GM10266 (cell line): ENCODE measurements at regions not wholly inside any gene's neighbourhood (a gene's known extent, or its start where the extent isn't known, plus 50 kb on each side); places are given as distances from the start of the nearest gene placed in this dataset.

Source experiments
- DNase-seq: peaks from one replicate; pipeline ENCODE4 v3.0.0; 2012; ENCODE audit errors: extremely low spot score
- CTCF ChIP-seq: IDR thresholded peaks from 2 replicates; pipeline ENCODE4 v1.5.1; 2012; ENCODE audit warnings: mild to moderate bottlenecking, low read depth; ENCODE audit not compliant: control insufficient read depth, insufficient read depth; ENCODE audit errors: missing control alignments

GRCh38 chr1:82634266-82634665, 833.5 kb downstream of the ADGRL2 start:
- DNase-seq, result no peak
- TF ChIP-seq CTCF, result no peak

DNA sequence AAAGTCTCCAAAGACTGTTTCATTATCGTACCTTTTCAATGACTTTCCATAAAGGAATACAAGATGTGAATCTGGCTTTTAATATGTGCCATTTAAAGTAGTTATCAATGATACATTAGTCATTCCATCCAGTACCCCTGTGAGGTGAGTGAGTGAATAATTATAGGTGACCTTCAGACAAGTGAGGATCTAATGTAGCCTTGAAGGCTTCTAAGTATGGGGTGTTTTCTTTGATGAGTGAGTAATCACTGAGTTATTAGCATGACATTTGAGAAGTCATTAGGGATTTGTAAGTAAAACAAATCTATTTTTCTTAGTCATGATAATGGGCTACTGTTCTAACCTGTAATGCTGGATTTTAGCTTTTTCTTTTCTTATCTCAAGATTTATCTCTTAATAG, 831.4 kb downstream of the ADGRL2 start:
- TF ChIP-seq CTCF, result no peak
- DNase-seq, result no peak

DNA sequence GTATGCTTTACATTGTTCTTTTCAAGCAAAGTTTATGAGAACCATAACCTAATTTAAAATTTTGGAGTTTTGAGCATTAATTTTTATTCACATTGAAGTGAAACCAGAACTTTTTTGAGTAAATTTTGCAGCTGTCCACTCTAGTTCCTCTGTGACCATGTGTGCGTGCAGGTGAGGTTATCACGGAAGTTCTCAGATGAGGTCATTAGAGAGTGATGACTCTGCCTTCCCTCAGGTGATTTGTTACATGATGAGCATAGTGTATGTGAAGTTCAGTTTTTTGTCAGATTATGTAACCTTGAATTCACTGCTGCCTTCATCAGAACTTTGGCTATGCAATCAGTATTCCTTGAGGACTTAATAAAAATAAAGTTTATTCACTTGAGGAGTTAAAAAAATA, 828.2 kb downstream of the ADGRL2 start:
- no peak for DNase-seq
- no peak for TF ChIP-seq CTCF

GRCh38 chr1:82625537-82625936, 824.8 kb downstream of the ADGRL2 start:
- TF ChIP-seq CTCF, result no peak
- DNase-seq, result no peak

DNA sequence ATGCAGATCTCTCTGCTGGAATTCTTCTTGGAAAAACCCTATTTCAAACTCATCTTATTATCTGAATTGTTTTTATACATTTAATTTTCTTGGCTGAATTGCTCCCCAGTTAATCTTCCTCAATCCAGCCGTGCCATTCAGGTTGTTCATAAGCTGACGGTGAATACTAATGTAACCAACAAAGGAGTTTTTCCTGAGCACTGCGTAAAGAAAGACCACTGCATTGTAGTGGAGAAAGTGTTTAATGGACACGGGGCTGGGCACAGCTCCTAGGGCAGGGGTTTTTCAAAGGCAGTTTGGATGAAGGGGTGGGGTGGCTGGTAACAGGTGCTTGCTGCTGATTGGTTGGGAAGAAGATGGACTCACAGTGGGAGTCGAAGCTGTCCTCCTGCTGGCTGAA, 820.3 kb downstream of the ADGRL2 start:
- TF ChIP-seq CTCF, result no peak
- no peak for DNase-seq

DNA sequence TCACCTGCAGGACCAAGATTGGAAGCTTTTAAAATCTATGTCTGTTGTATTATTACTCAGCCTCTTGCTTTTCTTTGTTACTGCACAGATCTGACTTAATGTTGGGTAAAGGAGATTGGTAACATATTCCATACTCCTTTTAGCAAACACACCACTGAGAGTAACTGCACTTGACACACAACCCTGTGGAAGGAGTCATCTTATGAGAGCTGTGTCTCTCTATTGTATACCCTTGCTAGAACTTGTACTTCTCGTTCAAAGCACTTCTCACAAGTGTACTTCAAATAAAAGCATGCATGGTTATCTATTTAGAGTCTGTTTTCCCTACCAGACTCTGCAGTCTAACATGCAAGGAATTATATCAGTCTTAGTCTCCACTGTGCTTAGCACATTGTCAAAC, 813.4 kb downstream of the ADGRL2 start:
- DNase-seq, result no peak
- TF ChIP-seq CTCF, result no peak

DNA sequence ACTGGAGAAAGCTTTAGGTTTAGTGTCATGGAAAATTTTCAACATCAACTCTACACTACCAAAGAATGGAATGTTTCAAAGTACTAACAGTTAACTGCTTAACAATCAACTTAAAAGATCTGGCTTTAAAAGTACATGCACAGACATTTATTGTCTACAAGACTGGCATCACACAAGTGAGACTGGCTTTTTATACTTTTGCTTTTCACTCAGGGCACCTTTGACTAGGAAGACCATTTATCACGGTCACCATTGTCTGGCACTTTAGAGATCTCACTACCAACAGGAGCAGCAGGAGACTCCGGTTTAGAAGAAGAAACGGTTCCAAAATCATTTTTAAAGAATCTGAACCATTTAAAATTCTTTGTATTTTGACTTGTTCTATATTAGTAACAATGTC, 812.3 kb downstream of the ADGRL2 start:
- no peak for TF ChIP-seq CTCF

More for the DNA sequence above, 812.3 kb downstream of the ADGRL2 start:
- no peak for DNase-seq
